GM06990 (cell line): ENCODE measurements at regions not wholly inside any gene's neighbourhood (a gene's known extent, or its start where the extent isn't known, plus 50 kb on each side); places are given as distances from the start of the nearest gene placed in this dataset.
"Not testable (repeated sequence)": the region's sequence is repeated elsewhere in the genome, so short reads cannot be mapped to it uniquely, and the experiment has no call there.

Experiments used
- DNase-seq: peaks from one replicate; pipeline ENCODE4 v3.0.0-alpha.2; 2011; ENCODE audit not compliant: insufficient read length; ENCODE audit errors: extremely low read depth
- H3K27me3 ChIP-seq: replicated peaks from 2 replicates; pipeline ENCODE4 v1.6.0; 2011; ENCODE audit warnings: low read length; ENCODE audit not compliant: control insufficient read depth, insufficient read depth
- H3K36me3 ChIP-seq: 2 replicates; pipeline ENCODE4 v1.5.1; 2011; ENCODE audit warnings: low read length; ENCODE audit not compliant: control insufficient read depth, insufficient read depth
- H3K4me3 ChIP-seq: replicated peaks from 2 replicates; pipeline ENCODE4 v1.5.1; 2011; ENCODE audit warnings: low read depth, mild to moderate bottlenecking, control low read depth, low read length
- CTCF ChIP-seq: IDR thresholded peaks from 2 replicates; pipeline ENCODE4 v1.5.1; 2011; ENCODE audit warnings: low read length, control low read depth, mild to moderate bottlenecking, inconsistent platforms; ENCODE audit not compliant: insufficient read depth, poor library complexity, severe bottlenecking

- H3K27me3 ChIP-seq = no peaks in the 10 kb centered on the region
- H3K36me3 ChIP-seq = no peaks in the 10 kb centered on the region
- DNase-seq = no peak
- no peak for TF ChIP-seq CTCF
- no peak overlapping the region for H3K4me3 ChIP-seq
These were observed 75.1 kb upstream of the AFDN start for GRCh38 chr6:167751579-167752115.

GRCh38 chr6:167753281-167753680, 73.4 kb upstream of the AFDN start:
- not testable (repeated sequence) for DNase-seq, H3K27me3 ChIP-seq, H3K36me3 ChIP-seq, H3K4me3 ChIP-seq

- TF ChIP-seq CTCF = no peak
- Histone ChIP-seq H3K36me3 (no peaks in the 10 kb centered on the region), H3K4me3 (no peak overlapping the region), H3K27me3 (no peaks in the 10 kb centered on the region)
- no peak for DNase-seq
These were observed 72.0 kb upstream of the AFDN start for GRCh38 chr6:167754691-167755090.

- no peak for DNase-seq
- H3K27me3 ChIP-seq = no peaks in the 10 kb centered on the region
- H3K36me3 ChIP-seq = no peaks in the 10 kb centered on the region
- TF ChIP-seq CTCF = no peak
- no peak overlapping the region for H3K4me3 ChIP-seq
These were observed 71.2 kb upstream of the AFDN start for GRCh38 chr6:167755461-167755860.

GRCh38 chr6:167756597-167756996, 70.1 kb upstream of the AFDN start:
- no peak for TF ChIP-seq CTCF
- Histone ChIP-seq H3K4me3 (no peak overlapping the region), H3K36me3 (no peaks in the 10 kb centered on the region), H3K27me3 (no peaks in the 10 kb centered on the region)
- DNase-seq = no peak

- no peak overlapping the region for H3K4me3 ChIP-seq
- H3K27me3 ChIP-seq = no peaks in the 10 kb centered on the region
- no peak for TF ChIP-seq CTCF
- no peaks in the 10 kb centered on the region for H3K36me3 ChIP-seq
- DNase-seq = no peak
These were observed 69.5 kb upstream of the AFDN start for GRCh38 chr6:167757249-167757648.
